ENCODE measurements at regions not wholly inside any gene's neighbourhood (a gene's known extent, or its start where the extent isn't known, plus 50 kb on each side); places are given as distances from the start of the nearest gene placed in this dataset.
A peak's percentile ranks its signal among the peaks of the same experiment; 100 is the strongest.

GRCh38 chr4:44869222-44869882 is 143.0 kb upstream of the GNPDA2 start:
- TF ChIP-seq, protein P1, sequence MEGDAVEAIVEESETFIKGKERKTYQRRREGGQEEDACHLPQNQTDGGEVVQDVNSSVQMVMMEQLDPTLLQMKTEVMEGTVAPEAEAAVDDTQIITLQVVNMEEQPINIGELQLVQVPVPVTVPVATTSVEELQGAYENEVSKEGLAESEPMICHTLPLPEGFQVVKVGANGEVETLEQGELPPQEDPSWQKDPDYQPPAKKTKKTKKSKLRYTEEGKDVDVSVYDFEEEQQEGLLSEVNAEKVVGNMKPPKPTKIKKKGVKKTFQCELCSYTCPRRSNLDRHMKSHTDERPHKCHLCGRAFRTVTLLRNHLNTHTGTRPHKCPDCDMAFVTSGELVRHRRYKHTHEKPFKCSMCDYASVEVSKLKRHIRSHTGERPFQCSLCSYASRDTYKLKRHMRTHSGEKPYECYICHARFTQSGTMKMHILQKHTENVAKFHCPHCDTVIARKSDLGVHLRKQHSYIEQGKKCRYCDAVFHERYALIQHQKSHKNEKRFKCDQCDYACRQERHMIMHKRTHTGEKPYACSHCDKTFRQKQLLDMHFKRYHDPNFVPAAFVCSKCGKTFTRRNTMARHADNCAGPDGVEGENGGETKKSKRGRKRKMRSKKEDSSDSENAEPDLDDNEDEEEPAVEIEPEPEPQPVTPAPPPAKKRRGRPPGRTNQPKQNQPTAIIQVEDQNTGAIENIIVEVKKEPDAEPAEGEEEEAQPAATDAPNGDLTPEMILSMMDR (IDR thresholded peaks at IDR 0.05; ENCODE audit: poor library complexity, severe bottlenecking), result peak; percentile 14
- TF ChIP-seq MXI1 (conservative IDR thresholded peaks at IDR 0.05; ENCODE audit: poor library complexity, severe bottlenecking), result no peak
- TF ChIP-seq SMC3 (conservative IDR thresholded peaks at IDR 0.05; ENCODE audit: poor library complexity), result no peak
- no peak for TF ChIP-seq POLR2AphosphoS5 (IDR thresholded peaks at IDR 0.05)
- TF ChIP-seq EP300 (conservative IDR thresholded peaks at IDR 0.05; ENCODE audit: poor library complexity, severe bottlenecking), result no peak
